GM12891 (cell line): ENCODE measurements at regions not wholly inside any gene's neighbourhood (a gene's known extent, or its start where the extent isn't known, plus 50 kb on each side); places are given as distances from the start of the nearest gene placed in this dataset.

Experiments used
- PAX5 ChIP-seq: IDR thresholded peaks from 2 replicates; pipeline ENCODE4 v1.6.1; 2011; ENCODE audit warnings: low read length, moderate library complexity, mild to moderate bottlenecking; ENCODE audit not compliant: insufficient read depth, severe bottlenecking
- POLR2A ChIP-seq: IDR thresholded peaks from 2 replicates; pipeline ENCODE4 v1.6.1; 2011; ENCODE audit warnings: low read depth, low read length, control low read depth
- POLR2AphosphoS5 ChIP-seq: IDR thresholded peaks from 2 replicates; pipeline ENCODE4 v1.6.1; 2011; ENCODE audit warnings: low read depth, low read length, control low read depth
- TAF1 ChIP-seq: IDR thresholded peaks from 2 replicates; pipeline ENCODE4 v1.6.1; 2011; ENCODE audit warnings: low read depth, low read length, control low read depth

DNA sequence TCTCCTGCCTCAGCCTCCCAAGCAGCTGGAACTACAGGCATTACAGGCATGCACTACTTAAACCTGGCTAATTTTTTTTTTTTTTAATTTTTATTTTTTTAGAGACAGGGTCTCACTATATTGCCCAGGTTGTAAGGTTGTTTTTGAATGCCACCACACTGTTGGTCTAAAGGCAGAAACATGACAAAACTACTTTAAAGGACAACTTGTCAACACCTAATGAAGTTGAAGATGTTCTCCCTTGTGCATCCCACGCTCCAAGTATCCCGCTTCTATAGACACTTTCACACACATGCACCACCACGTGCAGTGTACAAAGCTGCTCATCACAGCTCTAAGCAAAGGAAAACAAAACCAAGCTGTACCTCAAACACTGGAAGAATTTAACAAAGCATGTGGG, 226.4 kb downstream of the FGFR2 start:
- no peak for TF ChIP-seq POLR2AphosphoS5
- no peak for TF ChIP-seq TAF1
- no peak for TF ChIP-seq POLR2A
- no peak for TF ChIP-seq PAX5
